Hematopoietic multipotent progenitor cell treated with erythropoietin and hydrocortisone succinate and interleukin-3 and kit ligand, for 4 days (in vitro differentiated cells): ENCODE measurements at regions not wholly inside any gene's neighbourhood (a gene's known extent, or its start where the extent isn't known, plus 50 kb on each side); places are given as distances from the start of the nearest gene placed in this dataset.

Experiments
- DNase-seq: peaks from one replicate; pipeline ENCODE4 v3.0.0-alpha.2; 2015

DNA sequence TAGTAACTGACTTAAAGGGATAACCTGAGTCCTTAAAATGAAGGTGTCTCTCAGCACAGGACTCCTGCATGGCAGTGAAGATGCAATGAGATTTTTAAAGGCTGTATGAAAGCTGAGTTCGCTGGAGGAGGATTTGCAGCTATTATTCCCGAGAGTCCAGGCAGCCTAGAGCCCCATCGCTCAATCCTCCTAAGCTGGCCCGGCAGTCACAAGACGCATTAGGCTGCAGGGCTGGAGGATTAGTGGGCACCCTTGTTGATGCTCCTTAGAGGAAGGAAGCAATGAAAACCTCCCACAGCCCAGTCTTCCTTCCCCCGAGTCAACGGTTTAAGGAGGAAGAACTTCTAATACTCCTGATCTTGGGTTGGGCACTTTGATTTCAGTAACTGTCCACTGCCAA, 239.5 kb downstream of the EFNB2 start:
- no peak for DNase-seq

DNA sequence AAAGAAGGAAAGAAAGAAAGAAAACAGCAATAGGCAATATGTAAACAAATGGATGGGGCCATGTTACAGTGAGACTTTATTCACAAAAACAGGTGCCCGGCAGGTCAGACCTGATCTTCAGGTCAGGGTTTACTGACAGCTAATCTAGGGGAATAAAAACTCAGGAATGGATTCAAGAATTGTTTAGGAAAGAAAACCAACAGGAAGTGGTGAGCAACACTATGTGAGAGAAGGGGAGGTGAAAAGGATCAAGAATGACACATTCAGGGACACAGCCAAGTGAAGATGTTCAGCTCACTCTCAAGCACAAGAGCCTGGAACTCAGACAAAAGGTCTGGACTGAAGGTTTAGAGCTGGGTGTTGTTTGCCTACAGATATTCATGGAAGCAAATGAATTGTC, 244.5 kb downstream of the EFNB2 start:
- no peak for DNase-seq

DNA sequence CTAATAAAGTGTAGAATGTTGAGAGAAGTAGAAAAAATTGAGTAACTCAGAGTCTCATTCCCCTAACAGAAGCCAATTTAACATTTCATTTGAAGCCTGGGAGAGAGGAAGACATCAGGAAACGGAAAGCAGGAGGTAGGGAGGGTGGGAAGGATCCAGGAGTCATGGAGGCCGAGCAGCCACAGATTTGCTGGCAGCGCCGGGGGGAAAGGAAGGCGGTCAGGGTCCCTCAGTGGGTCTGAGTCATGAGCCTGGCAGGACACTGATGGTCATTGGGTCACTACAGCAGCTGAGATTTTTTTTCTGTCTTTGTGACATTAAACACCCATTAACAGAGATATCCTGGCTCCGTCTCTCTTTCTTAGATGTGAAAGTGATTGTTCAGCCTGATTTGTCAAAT, 248.1 kb downstream of the EFNB2 start:
- no peak for DNase-seq

DNA sequence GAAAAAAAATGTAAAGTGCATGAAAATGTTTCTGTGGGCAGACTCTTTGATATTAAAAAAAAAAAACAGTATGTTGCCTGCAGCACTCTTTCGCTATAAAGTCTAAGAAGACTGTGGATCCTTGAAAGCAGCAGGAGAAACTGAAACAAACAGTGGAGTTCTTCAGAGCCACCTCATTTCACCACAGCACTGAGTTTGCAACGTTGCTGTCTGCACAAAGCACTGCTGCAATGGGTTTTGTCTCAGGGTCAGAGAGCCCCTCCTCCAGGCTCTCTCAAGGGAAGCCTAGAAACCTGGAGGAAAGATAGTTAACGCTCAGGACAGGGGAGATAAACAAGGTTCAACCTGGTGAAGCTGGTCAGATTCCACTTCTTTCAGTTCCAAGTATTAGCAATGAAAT, 248.7 kb downstream of the EFNB2 start:
- DNase-seq, result no peak

DNA sequence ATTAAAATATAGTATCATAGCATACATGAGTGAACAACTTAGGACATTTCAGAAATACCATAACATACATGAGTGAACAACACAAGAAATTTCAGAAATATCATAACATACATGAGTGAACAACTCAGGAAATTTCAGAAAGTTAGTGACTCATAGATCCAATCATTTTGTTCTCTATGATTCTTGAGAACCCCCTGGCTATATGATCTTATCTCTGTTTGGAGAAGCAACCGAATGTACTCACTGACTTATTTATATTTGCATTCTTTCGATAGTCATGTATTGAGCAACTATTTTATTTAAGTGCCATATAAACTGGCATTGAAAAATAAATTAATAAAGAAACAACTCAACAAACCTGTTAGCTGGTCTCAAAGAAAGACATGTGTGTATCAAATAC, 251.1 kb downstream of the EFNB2 start:
- DNase-seq, result no peak

DNA sequence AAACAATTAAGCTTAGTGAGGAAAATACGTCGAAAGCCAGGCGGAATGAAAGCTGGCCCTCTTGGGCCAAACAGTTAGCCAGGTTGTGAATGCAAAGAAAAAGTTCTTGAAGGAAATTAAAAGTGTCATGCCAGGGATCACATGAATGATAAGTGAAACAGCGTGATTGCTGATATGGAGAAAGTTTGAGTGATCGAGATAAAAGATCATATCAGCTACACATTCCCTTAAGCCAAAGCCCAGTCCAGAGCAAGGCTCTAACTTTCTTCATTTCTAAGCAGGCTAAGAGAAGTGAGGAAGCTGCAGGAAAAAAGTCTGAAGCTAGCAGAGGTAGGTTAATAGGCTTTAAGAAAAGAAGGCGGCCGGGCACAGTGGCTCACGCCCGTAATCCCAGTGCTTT, 254.0 kb downstream of the EFNB2 start:
- DNase-seq, result no peak

DNA sequence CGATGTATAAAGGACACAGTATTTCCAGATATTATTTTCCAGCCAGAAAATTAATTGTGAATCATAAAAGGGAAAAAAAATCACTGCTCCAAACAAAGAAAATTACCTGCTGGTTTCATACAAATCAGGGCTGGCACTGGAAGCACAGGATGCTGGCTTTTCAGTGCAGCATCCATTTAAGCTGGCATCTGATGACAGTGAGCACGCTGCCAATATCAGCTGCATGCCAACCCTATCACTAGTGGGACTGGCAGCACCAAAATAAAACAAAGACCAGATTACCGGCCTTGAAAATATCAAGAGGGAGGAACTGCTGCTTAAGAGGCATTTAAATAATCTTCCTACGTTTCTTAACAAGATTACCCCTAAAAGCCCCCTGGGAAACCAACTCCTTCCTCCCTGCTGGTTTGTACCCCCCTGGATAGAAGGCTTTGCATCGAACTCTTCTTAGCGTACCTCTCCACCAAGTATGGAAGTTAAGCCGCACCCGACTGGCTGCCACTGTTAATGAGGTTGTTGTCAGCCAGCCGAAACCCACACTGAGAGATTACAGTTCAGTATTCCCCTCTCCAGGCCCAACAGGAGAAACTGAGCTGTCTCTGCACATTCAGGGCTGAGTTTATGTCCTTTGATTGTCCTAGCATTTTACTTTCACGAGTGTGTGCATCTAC, 257.8 kb downstream of the EFNB2 start:
- DNase-seq, result no peak

DNA sequence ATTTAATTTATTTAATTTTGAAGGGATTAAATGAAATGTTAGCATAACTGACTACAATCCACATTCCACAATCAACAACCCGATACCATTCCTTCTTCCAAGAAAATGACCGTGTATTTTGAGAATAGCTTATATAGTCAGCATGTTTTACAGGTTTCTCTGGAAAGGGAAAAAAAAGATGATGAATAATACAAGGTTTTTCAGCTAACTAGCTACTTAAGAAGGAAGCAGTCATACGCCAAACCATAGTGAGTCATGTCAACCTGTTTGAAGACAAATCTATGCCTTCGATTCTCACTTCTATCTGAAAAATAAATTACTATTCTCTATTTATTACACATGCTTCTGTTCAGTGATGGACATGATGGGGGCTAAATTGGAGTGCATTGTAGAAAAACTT, 258.6 kb downstream of the EFNB2 start:
- no peak for DNase-seq

DNA sequence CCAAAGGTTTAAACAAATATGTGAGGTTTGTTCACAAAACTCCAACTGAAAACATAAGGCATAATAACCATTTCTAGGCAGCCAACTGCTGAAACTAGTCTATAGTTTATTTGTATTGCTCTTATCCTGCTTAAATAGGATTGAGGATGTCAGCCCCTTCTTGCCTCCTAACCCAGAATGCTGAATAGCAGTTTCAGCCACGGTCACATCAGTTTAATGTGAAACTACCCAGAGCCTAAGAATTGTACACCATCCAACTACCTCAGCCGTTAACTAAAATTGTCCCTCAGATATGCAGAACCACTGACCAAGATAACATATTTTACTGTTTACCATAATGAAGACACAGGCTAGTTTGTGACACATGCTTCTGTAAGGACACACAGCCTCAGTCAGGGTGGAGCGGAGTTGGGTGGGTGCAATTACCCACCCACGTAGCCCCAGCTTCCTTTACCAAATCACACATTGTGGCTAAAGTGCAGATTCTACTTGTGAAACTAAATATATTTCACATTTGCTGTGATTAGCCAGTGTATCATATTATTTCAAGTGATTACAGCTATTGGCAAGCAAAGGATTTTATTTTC, 259.9 kb downstream of the EFNB2 start:
- DNase-seq, result no peak

DNA sequence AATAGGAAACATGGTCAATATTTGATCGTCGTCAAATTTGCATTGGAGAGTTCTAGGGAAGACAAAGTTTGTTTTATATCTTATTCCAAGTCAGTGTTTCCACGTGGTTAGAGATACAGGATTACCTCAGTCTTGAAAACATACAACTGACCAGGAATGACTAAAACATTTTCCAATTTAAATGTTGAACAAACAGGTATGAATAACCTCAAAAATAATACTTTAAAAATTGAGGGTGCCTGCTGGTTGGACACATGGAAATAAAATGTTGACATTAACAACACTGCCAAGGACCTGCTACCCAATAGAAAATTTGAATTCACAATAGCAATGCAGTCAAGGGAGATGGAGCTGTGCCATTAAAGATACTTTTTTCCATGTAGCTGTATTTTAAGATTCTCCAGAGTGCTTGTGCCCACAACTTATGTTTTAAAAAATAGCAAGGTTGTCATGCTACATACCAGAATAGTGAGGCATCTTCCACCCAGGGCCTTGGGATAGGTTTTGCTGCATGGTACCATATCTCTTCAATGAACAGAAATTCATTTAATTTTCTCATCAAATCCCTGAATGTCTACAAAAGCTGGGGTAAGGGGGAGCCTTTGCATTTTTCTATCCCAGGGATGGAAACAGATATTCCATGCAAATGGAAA, 260.8 kb downstream of the EFNB2 start:
- DNase-seq, result no peak

DNA sequence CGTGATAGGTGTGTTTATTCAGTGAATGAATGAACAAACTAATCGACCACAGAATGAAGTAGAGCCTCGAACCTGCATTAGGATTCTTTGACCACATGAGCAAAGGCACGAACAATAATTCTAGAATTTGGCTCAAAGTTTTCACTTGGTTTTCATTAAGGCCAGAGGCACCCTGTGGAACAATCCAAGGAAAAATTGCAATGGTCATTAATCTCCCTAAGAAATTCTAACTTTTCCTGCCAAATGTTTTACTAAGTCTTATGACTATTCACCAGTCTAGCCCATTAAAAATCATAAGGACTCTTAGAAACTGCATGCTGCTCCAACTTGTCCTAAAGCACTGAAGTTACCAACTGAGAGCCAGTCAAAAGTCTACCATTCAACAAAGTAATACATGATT, 271.7 kb downstream of the EFNB2 start:
- DNase-seq, result no peak

DNA sequence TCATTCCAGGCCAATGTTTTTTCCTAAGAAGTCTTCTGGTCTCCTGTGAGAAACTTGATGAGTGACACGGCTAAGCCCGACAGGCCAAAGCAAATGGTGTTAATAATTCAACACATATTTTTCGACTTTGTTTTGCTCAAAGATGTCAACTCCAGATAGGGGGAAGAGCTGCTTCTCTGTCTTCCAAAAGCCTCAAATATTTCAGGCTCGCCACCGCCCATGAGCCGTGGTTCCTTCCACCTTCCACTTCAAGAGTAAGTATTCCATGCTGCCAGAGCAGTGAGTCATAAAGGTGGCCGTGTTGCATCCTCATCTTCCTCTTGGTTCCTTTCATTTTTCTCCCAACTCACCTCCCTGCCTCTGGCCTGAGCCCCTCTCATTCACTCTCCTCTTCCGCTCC, 272.6 kb downstream of the EFNB2 start:
- no peak for DNase-seq

DNA sequence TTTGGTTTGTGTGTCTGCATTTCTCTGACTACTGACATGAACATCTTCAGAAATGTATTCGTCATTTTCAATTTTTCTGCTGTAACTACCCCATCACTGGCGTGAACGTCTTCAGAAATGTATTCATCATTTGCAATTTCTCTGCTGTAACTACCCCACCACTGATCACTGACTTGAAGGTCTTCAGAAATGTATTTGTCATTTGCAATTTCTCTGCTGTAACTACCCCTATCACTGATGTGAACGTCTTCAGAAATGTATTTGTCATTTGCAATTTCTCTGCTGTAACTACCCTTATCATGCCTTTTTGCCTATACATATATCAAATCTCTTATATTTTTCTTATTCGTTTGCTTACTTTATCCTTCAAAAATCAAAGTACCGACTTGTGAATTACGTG, 274.0 kb downstream of the EFNB2 start:
- DNase-seq, result no peak

DNA sequence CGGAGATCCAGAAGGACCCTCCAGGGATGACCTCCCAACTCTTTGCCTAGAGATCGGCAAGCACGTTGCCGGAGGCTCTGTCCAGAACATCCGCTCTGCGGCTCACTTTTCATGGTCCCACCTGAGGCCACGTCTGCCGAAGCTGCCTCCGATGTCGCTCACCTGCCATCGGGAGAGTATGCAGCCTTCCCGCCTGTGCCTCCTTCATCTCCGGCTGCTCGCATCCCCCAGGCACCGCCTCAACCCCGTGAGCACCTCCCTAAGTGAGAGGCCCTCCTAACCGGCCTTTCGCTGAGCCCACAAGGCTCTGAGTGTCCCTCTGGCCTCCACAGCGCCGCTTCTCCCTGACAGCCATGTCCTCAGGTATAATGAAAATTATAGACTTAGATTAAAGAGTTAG, 275.1 kb downstream of the EFNB2 start:
- DNase-seq, result no peak

DNA sequence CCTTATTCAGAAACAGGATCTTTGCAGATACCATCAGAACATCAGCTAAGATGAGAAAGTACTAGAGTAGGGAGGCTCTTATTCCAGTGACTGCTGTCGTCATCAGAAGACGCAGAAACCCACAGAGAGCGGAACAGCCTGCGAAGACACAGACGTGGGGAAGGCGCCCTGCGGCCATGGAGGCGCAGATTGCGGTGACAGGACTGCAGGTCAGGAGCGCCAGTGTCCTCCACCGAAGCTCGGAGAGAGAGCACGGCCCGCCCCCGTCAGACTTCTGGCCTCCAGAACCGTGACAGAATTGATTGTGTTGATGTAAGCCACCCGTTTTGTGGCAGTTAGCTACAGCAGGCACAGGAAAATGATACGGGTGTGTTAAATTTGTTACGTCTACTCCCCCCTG, 275.5 kb downstream of the EFNB2 start:
- no peak for DNase-seq

DNA sequence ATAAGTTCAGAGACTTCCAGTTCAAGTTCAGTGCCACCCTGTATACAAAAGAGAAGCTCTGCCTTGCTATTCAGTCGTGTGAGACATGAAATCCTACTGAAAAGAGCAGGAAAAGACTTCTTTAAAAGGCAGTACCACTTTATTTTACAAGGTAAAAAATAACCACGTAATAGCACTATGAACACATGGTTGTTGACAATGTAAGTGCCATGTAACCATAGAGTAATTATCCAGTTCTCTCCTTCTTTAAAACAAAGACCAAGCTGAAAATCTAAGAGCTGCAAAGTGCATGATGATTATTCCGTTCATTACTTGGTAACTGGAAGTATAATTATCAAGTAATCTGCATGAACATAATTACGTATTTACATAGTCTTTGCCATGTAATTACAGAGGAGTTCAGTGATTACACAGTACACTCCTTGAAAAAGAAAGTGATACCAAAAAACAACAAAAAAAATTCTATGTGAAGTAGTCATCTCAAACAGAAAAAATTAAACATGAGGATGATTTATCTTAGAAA, 288.7 kb downstream of the EFNB2 start:
- no peak for DNase-seq

DNA sequence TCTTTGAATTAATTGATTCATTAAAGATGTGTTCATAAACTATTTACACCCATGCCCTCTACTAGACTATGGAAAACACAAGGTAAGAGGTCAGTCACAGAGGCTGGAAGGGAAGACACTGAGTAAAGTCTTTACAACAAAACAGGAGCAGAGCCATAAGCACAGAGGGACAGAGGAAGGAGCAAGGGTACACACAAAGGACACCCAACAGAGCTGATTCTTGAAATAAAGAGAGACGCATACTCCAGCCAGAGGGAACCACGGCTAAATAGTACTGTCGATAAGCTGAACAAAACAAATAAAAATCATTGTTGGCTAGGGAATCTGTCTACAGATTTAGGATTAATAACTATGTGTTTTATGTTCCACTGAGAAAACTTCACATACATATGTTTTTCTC, 289.2 kb downstream of the EFNB2 start:
- no peak for DNase-seq

DNA sequence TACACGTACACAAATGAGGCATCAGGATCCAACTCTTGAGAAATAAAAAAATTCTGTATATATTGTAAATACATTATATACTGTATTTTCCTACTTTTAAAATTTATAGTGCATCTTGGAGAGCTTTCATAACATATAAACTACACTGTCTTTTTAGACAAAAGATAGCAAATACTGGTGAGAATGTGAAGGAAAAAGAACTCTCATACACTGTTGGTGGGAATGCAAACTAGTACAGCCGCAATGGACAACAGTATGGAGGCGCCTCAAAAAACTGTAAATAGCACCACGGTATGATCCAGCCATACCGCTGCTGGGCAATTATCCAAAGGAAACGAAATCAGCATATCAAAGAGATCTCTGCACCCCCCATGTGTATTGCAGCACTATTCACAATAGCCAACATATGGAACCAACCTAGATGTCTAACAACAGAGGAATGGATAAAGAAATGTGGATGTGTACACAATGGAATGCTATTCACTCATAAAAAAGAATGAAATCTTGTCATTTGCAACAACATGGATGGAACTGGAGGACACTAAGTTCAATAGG, 292.4 kb downstream of the EFNB2 start:
- no peak for DNase-seq

DNA sequence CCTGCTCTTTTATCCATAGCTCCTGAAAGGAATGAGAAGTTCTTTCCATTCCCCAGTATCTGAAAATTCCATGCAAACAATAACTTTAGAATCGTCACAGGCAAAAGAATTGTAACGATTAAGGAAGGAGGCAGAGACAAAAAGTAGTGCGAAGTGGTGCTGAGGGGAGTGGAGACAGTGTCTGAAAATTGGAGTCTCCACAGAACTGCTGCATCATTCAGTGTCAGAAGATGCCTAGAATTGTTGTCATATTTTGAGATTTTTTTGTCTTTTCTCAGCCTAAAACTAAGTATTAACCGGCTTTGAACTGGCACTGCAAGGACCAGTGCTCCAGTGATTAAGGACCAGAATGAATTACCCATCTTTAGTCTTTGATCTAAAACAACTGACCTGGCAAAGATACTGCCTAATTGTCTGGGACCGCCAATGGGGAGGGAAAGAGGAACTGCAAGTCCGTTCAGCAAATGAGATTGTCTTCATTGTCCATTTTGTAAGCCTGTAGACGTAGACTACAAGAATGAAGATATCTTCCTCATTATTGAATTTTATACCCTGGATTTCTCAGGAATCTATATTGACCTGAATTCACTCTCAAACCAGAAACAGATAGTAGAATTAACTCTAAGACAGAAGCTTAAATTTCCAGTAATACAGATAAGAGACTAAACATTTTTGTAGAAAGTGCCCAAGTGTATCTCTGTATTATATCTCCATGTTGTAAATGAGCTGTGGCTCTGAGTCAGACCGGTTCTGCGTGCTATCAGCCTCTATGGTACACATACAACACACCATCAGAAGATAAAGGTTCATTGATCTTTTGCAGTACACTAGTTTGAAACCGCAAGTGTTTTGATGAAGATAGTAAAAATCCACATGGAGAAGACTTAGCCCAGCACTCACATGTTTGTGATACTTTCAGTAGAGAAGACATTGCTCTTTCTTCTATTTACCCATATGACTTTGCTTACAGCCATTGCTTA, 293.2 kb downstream of the EFNB2 start:
- DNase-seq, result no peak

DNA sequence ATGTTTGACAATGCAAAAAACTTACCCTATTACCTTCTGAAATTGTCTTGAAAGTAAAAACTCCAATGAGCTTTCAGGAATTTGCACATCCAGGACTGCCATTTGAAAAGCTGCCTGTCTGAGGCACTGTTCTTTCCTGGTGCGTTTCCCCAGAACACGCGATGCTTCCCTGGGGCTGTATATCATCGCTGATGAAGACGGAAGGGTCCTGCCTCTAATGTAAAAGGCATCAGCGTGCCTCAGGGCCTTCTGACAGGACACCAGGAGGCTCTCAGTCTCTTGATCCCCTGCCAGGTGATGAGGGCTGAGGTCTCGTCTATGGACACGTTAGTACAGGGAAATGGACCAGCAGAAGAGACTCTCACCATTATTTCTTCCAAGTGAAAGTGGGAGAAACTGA, 296.8 kb downstream of the EFNB2 start:
- no peak for DNase-seq

DNA sequence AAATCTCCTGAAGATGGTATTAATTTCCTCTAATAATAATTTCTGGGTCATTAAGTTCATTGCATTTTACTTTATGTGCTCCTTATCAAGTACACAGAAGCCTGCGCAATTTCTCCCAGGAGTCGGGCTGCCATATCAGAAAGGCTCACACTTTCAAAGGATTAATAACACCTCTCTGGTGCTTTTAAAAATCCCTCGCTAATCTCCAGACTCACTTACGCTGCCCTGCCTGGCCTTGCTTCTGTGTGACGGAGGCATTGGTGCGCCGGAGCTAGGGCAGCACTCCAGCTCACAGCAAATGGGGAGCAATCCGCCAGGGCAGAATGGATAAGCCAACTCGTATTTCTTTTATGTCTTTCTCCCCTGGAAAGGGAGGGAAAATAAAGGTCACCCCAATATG, 300.8 kb downstream of the EFNB2 start:
- DNase-seq, result no peak

DNA sequence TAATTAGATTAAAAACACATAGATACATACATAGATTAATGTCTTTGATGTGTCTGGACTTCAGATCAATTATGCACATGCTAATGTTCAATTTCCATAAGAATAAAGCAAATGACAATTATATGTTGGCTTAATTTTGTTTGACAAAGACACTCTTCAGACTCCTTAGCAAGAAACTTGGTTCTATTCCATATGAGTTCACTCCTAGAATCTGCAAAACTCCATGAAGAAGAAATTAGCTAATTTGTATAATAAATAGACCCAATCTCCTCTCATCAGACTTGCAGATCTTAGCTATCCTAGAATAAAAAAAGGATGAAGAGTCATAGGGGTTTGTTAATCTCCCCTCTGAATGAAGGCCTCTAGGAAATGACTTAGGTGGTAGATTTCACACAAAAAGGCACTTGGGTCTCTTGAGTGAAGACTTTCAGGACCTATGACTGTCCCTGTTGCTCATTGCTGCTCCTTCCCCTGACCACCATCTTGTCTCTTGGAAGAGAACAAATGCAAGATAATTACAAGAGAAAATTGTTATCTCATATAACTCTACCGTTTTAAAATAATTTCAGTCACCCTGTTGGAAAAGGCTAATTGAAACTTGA, 302.2 kb downstream of the EFNB2 start:
- no peak for DNase-seq

DNA sequence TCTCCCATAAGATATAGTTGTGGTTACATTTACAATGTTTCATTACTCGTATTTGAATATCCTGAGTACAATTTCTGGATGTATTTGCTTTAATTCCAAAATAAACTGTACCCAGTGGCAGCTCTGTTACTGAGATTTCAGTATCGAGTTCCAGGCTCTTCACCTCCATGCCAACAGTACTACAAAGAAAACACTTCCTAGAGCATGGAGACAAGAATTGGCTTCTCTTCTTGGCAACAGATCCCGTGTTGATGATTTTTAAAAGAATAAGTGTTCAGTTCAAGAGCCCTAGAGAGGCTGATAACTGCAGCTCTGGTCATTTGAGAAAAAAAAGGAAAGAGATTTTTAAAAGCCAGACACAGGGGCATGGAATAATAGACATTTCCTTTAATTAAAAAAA, 302.8 kb downstream of the EFNB2 start:
- DNase-seq, result no peak
